ENCODE measurements at regions not wholly inside any gene's neighbourhood (a gene's known extent, or its start where the extent isn't known, plus 50 kb on each side); places are given as distances from the start of the nearest gene placed in this dataset.

DNA sequence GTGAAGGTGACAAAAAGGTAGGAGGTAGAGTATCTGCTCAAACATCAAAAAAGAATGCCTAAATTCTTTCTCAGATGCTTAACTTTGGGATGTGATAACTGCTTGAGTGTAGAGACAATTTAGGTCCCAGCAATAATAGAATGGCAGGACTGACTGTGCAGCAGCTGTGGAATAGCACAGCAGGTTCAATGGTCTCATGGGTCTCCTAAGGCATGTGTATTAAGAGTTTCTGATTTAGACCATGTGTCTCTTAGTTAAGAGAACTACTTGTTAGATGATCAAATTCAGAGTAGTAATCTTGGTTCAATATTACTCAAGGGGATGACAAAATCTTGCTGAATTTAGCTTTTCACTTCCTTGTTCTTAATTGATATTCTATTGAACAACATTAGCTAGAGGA lies 72.0 kb downstream of the ALX1 start:
- no peaks in the 10 kb centered on the region for H3K27me3 ChIP-seq
- no peaks in the 10 kb centered on the region for H3K36me3 ChIP-seq
- TF ChIP-seq, protein P1, sequence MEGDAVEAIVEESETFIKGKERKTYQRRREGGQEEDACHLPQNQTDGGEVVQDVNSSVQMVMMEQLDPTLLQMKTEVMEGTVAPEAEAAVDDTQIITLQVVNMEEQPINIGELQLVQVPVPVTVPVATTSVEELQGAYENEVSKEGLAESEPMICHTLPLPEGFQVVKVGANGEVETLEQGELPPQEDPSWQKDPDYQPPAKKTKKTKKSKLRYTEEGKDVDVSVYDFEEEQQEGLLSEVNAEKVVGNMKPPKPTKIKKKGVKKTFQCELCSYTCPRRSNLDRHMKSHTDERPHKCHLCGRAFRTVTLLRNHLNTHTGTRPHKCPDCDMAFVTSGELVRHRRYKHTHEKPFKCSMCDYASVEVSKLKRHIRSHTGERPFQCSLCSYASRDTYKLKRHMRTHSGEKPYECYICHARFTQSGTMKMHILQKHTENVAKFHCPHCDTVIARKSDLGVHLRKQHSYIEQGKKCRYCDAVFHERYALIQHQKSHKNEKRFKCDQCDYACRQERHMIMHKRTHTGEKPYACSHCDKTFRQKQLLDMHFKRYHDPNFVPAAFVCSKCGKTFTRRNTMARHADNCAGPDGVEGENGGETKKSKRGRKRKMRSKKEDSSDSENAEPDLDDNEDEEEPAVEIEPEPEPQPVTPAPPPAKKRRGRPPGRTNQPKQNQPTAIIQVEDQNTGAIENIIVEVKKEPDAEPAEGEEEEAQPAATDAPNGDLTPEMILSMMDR (IDR thresholded peaks at IDR 0.05), result no peak
- no peak for TF ChIP-seq POLR2A (IDR thresholded peaks at IDR 0.05)
- no peak overlapping the region for H3K27ac ChIP-seq
- intact Hi-C loops (cut with DNase I), result no loop called here
- no peak for DNase-seq
- H3K9me3 ChIP-seq, result no peaks in the 10 kb centered on the region
- no peaks in the 10 kb centered on the region for H3K4me1 ChIP-seq
- H3K4me3 ChIP-seq (replicated peaks in 1 of 3), result no peak overlapping the region

DNA sequence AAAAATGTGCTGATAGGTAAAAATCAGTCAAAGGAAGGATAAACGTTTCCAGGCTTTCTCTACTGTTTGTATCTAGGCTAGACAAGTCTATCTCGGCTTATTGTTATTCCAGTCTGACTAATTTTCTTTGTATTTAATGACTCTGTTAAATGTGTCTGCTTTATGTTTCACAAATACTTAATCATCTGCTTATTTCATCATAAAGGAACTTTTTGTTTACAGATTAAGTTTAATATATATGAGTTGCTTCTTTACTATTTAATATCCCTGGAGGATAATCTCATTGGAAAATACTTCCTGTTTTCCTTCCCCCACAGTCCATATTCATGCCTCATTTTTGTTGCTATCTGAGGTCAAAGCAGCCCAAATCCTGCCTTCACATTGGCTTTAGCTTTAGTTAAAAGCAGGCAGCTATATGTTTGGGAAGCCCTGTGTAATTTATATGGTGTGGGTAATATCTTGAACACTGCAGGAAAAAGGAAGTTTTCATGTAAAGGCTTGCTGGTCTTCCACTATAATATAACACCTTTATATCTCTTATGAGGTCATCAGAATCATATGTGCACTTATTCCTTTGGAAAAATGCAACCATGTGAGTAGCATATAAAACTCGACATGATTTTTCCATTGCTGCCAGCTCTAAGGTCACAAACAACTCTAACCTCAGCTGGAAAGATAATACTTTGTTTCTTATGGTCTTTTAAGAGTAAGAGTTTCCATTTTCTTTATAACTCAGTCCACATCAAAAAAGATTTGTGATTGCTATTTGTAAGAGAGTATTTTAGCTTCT lies 76.8 kb downstream of the ALX1 start:
- H3K4me1 ChIP-seq, result no peaks in the 10 kb centered on the region
- H3K36me3 ChIP-seq, result no peaks in the 10 kb centered on the region
- no peaks in the 10 kb centered on the region for H3K9me3 ChIP-seq
- TF ChIP-seq, protein P1 (IDR thresholded peaks at IDR 0.05), result no peak
- no peak for TF ChIP-seq POLR2A (IDR thresholded peaks at IDR 0.05)
- no peak for DNase-seq
- 48 to 55% methylated on average over 3 of the region's 3 CpGs for WGBS, 2 donors
- no peak overlapping the region for H3K27ac ChIP-seq
- no peak overlapping the region for H3K4me3 ChIP-seq (replicated peaks in 1 of 3)
- intact Hi-C loops (cut with DNase I), result no loop called here
- H3K27me3 ChIP-seq, result no peaks in the 10 kb centered on the region

DNA sequence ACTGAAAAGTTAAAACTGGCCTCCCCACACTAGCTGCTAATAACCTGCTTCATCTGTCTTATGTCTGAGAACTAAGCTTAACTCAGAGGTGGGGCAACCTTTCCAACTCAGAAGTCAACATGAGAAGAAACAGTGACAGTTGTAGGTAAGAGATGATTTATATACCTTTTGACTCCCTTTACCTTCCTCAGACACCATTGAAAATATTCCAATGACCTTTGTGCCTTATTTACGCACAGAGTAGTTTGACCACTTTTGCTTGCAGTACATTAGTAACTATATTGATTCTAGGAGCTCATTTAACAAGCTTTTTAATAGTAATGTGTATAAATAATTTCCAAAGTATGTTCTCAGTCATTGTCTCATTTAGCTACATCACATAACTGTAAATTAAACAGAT lies 77.6 kb downstream of the ALX1 start:
- intact Hi-C loops (cut with DNase I), result no loop called here
- Histone ChIP-seq H3K27me3 (no peaks in the 10 kb centered on the region), H3K4me1 (no peaks in the 10 kb centered on the region), H3K27ac (no peak overlapping the region), H3K36me3 (no peaks in the 10 kb centered on the region), H3K4me3 (replicated peaks in 1 of 3) (no peak overlapping the region), H3K9me3 (no peaks in the 10 kb centered on the region)
- whole genome bisulfite sequencing, 2 donors, result 95 to 96% methylated on average over 1 of the region's 1 CpG
- TF ChIP-seq, protein P1 (IDR thresholded peaks at IDR 0.05), result no peak
- no peak for TF ChIP-seq POLR2A (IDR thresholded peaks at IDR 0.05)
- DNase-seq, result no peak

DNA sequence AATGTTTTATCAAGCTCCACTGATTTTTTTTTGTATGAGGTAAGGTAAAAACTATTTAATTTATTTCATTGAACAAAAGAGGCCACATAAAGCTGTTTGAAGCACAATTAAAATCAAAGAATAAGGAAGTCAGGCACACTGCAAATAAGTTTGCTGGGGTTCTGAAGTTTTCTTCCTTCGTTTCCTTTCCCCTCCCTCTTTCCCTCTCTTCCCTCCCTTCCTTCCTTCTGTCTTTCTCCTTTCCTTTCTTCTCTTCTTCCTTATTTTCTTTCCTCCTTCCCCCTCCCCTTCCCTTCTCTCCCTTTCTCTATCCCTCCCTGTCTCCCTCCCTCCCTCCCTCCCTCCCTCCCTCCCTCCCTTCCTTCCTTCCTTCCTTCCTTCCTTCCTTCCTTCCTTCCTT lies 78.7 kb downstream of the ALX1 start:
- DNase-seq, result no peak
- H3K27me3 ChIP-seq, result no peaks in the 10 kb centered on the region
- TF ChIP-seq, protein P1 (IDR thresholded peaks at IDR 0.05), result no peak
- no peak for TF ChIP-seq POLR2A (IDR thresholded peaks at IDR 0.05)
- H3K36me3 ChIP-seq, result no peaks in the 10 kb centered on the region
- intact Hi-C loops (cut with DNase I), result no loop called here
- no peaks in the 10 kb centered on the region for H3K4me1 ChIP-seq
- no peak overlapping the region for H3K27ac ChIP-seq
- H3K4me3 ChIP-seq (replicated peaks in 1 of 3), result no peak overlapping the region
- 59 to 63% methylated on average over 1 of the region's 1 CpG for WGBS, 2 donors
- no peaks in the 10 kb centered on the region for H3K9me3 ChIP-seq

DNA sequence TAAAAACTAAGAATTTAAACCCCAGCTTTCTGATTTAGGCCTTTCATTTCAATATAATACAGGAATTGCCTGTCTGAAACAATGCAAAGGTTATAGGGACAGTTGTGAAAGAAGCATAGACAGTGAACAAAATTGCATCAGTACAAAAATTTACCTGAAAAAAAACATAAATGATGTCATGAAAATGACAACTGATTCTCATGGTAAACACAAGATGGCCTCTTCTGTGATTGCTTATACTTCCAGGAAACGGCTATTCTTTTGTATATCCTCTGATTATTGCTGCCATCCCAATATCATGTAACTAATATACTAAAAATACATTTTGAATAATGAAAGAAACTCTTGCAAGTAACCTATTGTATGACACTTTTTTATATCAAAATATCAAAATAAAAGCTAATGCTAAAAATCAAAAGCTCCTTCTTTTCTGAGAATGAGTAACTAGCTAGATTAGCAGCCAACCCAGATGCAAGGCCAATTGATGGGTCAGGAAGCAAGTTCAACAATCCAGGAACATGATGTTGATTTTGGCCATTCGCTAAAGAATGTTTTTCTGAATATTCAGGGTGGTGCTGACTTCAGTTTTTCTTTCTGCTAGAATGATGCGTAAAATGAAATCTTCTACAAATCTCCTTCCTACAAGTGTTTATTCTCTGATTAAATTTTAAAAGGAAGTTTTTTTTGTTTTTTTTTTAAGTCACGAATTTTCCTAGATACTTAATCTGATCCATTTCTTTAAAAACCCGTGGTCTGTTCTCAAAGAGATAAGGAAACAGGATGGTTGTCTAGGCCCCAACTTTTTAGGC lies 83.6 kb downstream of the ALX1 start:
- Histone ChIP-seq H3K27me3 (no peaks in the 10 kb centered on the region), H3K9me3 (no peaks in the 10 kb centered on the region), H3K27ac (no peak overlapping the region), H3K4me3 (replicated peaks in 1 of 3) (no peak overlapping the region), H3K4me1 (no peaks in the 10 kb centered on the region), H3K36me3 (no peaks in the 10 kb centered on the region)
- DNase-seq, result no peak
- 60 to 72% methylated on average over 5 of the region's 5 CpGs for WGBS, 2 donors
- TF ChIP-seq POLR2A (IDR thresholded peaks at IDR 0.05), result no peak
- TF ChIP-seq, protein P1 (IDR thresholded peaks at IDR 0.05), result no peak
- intact Hi-C loops (cut with DNase I), result no loop called here
